Dermis blood vessel endothelial cell (primary cell): ENCODE measurements at regions not wholly inside any gene's neighbourhood (a gene's known extent, or its start where the extent isn't known, plus 50 kb on each side); places are given as distances from the start of the nearest gene placed in this dataset.
"Not testable (repeated sequence)": the region's sequence is repeated elsewhere in the genome, so short reads cannot be mapped to it uniquely, and the experiment has no call there.

Source experiments
- DNase-seq: peaks from one replicate; pipeline ENCODE4 v3.0.0; 2010

DNA sequence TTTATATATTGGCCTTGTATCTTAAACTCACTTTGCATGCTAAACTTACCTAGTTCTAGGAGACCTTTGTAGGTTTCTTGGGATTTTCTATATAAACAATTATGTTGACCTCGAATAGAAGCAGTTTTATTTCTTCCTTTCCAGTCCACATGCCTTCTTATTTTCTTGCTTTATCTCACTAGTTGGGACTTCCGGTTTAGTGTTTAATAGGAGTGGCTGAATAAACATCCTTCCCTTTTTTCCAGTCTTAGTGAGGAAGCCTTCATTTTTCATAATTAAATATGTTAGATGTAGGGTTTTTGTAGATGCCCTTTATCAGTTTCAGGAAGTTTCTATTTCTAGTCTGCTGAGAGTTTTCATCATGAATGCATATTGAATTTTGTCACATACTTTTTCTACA, 347.3 kb upstream of the HNRNPA3 start:
- DNase-seq: no peak

DNA sequence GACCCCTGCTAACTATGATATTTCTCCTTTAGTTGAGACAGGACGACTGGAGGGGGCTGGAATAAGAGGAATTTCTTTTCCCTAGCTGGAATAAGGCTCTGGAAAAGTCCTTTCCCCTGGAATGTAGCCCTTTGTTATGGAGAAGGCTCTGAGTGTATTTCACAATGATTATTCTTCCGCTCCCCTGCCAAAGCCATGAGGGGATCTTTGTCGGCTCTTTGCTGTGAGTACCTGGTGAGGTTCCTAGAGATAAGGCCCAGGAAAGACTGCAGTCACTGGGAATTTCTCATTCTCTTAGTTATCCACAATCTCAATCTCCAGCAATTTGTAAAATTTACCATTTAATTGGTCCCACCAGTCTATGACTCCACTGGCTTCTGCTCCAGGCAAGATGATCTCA, 340.2 kb upstream of the HNRNPA3 start:
- DNase-seq: no peak

DNA sequence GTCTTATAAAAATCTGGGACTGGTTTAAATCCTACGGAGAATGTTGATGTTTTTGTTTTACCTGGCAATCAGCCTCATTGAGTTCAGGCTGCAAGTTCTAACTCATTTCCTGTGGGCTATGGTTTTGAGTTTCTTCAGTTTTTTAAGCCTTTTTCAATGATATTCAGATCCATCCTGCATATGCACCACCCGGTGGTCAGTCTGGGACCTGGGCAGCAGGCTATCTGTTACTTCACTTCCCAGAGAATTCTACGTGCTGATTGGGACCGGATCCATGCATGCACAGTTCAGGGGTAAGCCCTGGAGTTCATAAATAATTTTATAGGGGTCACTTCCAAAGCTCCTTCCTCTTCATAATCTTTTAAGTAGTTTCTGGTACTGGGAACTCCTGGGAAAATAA, 339.2 kb upstream of the HNRNPA3 start:
- peak; percentile 5 for DNase-seq

DNA sequence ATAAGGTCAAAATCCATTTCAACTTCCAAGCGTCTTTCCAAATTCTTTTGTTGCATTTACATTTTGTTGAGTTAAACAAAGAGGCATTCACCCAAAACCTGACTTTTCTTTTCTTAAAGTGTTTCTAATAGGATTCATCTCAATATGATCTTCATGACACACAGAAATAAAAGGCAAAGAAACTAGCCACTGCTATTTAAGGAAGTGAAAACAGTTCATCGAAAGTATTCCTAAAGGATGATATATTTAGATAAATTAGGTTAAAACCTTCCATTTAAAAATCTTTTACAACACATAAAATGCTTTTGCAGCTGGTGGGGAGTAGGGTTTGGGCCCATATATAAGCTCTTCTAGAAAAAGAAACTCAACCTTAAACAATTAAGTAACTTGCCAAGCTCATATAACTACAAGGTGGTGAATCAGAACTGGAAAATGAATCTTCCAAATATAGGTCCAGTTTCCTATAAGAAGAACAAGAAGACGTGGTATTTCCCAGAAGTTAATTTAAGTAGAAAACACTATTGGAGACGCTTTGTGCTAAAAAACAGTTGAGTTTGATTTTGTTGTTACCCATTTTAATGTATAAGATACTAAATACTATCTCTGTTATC, 336.0 kb upstream of the HNRNPA3 start:
- no peak for DNase-seq

DNA sequence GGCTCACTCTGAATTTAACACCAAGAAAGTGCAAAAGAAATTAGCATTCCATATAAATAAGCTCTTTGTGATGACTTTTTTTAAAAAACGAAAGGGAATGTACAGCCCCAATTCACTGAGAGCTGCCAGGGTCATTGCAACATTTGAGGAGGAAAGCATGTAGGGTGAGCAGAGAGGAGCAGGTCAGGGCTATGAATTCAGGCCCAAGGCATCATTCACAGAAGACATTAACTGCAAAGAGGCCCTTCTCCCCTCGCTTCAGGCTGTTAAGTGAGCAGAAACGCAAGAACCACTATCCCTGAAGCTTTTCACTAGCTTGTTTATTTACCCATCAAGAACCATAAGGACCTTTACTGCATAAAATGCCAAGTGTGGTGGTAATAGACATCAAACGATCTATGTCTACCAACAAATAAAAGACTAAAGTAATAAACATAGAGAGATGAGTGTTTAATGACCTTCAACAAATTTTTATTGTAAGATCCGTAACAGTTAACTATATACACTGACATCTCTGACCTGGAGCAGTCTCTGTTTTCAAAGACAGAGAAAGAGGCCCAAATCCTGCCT, 333.1 kb upstream of the HNRNPA3 start:
- DNase-seq: no peak

DNA sequence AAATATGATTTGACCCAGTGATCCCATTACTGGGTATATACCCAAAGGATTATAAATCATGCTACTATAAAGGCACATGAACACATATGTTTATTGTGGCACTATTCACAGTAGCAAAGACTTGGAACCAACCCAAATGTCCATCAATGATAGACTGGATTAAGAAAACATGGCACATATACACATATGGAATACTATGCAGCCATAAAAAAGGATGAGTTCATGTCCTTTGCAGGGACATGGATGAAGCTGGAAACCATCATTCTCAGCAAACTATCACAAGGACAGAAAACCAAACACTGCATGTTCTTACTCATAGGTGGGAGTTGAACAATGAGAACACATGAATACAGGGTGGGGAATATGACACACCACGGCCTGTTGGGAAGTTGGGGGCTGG, 330.5 kb upstream of the HNRNPA3 start:
- not testable (repeated sequence) for DNase-seq

DNA sequence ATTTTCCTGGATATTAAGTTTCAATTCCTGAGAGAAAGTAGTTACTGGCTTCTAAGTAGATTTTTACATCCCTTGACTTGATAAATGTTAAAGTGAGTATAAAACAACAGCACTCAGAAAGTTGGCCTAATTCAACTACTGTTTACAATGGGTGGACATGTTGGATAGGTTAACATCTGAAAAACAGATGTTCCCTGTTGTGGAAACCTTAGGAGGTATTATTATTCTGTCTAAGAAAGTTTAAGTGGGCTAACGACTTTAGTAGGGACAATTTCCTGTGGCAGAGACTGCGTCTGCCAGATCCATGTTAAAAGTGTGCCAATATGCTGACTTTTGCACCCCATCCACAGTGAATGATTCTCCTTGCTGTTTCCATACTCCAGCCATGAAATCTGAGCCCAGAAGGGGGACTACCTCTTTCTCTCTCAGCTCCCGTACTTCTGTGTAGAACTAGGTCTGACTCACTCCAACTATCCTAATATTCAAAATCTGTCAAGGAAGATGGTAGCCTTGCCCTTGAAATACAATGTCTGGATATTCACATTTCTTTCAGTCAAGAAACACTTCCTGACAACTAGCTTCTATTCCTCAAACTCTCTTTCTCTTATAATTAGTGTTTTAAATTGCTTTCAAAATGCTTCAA, 327.5 kb upstream of the HNRNPA3 start:
- no peak for DNase-seq

DNA sequence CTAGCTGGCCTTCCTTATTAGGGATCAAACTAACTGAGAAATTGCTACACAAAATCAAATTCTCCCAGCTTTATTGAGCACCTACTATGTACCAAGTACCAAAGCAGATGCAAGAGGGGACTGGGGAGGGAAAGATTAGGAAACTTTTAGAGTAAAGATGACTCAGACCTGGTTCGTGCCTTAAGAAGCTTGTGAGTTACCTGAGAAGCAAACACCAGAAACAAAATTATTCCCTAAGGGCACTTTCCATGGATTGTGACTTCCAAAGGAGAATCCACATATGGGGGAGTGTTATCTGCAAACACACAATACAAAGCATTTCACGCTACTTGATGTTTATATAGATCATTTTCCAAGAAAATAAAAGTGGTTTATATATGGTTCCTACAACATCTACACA, 326.9 kb upstream of the HNRNPA3 start:
- DNase-seq: no peak

DNA sequence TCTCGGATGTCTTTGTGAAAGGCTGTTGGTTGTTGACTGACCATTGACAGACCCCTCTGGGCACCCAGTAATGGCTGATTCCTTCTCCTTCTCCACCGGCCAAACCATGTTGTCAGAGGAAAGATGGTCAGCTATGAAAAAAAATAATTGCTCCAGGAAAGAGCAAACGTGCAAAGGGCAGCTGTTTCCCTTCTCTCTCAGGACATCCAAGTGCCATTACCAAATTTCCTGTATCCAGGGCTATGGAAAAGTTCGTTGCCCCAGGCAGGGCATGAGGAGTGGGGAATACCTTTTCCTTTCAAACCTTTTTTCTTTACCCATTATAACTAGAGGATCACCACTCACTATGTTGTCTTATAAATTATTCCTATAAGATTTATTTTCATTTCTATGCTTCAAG, 321.5 kb upstream of the HNRNPA3 start:
- DNase-seq: peak; percentile 4

DNA sequence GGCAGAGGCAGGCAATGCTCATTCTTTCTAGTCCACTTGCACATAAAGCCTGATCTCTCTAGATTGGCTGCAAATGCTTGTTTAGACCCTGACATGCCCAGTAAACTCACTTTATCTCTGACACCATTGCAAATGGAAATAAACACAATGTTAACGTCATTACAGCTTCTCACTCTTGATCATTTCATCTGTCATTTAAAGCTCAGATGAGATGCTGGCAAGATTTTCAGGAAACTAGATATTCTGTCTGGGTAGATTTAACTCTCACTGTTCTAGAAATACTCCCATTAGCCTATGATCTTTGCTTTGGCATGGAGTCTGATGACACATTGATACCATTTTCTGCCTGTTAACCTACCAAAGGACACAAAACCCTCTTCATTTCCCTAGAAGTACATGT, 320.7 kb upstream of the HNRNPA3 start:
- no peak for DNase-seq

DNA sequence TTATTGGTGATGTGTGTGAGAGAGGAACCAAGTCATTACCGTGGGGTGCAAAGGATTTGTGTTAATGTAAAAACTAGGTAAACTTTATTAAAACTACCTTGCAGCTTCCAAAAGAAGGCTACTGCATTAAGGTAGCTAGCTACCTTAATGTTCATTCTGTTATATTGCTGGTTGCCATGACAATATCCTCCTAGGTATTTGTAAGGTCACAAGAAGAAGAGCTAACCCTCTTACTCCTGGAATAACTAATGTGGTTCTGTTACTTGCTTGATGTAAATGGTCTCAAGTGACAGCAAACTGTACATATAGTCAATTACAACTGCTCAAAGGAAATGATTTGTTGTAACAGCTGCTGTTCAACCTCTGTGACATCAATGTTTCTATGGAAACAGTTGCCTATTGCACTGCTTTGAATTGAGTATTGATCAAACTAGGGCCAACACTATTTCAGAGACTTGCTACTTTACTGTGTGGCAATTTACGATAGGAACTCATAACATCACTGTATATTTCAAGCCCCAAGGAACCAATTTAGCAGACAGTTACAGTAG, 319.8 kb upstream of the HNRNPA3 start:
- DNase-seq: no peak

DNA sequence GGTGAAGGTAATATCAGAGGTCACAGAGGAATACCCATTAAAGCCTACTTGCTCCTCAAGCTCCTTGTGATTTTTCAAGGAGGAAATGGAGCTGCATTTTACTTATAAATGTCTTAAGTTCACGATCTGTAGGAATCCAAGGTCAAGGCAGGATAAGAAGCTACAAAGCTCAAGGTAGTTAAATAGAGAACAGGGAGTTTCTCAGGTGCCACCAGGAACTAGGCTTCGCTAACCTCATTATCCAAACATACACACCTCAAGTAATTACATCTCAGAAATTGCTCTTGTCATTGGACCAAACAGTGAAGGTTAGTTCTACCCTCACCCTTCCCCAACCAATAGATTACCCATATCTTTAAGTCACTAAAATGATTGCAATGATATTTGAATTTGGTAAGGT, 317.4 kb upstream of the HNRNPA3 start:
- DNase-seq: no peak

DNA sequence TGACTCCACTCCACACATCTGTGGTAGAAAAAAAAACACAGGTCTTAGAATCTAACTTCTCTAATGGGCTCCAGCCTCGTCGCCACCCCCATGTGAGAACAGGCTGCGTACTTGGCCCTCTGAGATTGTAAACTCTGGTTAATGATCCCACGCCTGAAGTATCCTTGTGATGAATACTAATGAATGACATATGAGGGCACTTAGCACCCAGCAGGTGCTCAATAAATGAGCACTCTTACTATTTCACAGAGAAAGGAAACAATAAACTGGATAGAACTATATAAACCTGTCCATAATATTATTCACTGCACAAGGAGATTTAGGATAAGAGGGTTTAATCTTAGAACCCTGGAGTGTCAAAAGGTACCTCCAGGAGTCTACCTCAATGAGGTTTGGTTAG, 310.1 kb upstream of the HNRNPA3 start:
- no peak for DNase-seq

DNA sequence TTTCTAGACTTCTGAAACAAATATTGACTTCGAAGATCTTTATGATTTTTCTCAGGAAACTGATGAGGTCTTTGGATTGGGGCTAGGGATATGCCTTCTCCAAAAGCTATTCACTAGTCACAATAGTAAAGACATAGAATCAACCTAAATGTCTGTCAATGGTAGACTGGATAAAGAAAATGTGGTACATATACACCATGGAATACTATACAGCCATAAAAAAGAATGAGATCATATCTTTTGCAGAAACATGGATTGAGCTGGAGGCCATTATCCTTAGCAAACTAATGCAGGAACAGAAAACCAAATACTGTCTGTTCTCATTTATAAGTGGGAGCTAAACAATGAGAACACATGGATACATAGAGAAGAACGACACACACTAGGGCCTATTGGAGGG, 308.5 kb upstream of the HNRNPA3 start:
- DNase-seq: not testable (repeated sequence)

DNA sequence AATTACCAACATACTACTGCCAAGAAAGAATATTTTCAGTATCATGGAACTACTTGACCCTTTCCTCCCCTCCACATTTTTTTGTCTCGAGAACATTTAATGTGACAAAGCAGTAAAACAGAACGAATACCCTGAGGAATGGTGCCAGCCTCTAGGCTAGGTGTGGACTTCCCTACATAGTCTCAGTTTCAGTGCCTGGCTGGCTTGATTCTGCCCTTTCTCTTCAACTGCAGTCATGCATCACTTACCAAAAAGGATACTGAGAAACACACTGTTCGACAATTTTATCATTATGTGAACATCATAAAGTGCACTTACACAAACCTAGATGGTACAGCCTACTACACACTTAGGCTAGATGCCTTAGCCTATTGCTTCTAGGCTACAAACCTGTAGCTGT, 305.3 kb upstream of the HNRNPA3 start:
- DNase-seq: no peak

DNA sequence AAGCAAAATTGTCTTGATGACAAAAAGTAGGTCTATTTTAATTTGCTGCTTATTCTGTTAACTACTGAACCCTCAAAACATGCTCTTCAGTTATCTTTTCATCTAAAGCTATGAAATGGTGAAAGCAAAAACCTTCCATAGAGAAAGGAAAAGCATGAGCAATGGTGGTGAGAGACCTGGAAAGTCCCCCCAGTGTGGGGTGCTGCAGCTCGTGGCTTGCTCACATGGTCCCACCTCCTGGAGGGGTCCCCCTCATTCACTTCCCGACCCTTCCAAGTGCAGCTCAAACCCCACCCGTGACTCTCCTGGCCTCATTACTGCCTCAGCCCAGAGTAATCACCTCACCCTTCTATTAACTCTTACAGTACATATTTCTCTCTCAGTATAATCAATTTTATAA, 301.8 kb upstream of the HNRNPA3 start:
- DNase-seq: no peak

DNA sequence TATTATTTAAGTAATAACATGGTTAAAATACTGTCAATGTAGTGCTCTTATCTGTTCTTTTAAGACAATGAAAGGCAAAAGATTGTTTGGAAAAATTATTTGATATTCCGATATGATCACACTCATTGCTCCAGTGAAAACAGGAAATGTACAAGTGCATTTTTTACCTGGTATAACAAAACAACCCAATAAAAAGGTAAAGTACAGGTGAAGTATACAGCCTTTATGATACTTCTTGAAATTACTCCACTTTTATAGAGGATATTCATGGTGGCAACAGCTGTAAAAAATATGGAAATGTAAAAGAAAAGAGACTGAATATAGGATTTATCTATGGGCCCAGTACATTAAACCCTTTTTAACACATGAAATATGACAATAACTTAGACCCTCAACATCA, 298.6 kb upstream of the HNRNPA3 start:
- no peak for DNase-seq

DNA sequence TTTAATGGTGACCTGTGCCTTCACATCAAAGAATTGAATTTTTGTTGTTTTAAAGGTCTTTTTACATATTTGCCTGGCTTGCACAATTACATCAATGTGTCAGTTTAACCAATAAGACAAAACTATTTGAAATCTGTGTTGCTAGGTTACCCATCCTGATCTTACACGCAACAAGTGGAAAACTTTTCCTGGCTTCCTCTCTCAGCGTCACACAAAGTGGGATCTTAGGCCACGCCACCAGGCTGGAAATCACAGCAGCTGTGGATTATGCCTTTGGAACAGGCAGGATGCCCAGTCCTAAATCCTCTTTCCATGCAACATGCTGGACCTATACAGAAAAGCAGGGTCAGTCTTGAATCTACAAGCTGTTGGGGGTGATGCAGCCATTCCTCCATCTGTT, 298.2 kb upstream of the HNRNPA3 start:
- DNase-seq: no peak

DNA sequence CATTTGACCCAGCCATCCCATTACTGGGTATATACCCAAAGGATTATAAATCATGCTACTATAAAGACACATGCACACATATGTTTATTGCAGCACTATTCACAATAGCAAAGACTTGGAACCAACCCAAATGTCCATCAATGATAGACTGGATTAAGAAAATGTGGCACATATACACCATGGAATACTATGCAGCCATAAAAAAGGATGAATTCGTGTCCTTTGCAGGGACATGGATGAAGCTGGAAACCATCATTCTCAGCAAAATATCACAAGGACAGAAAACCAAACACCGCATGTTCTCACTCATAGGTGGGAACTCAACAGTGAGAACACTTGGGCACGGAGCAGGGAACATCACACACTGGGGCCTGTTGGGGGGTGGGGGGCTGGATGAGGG, 290.0 kb upstream of the HNRNPA3 start:
- not testable (repeated sequence) for DNase-seq

DNA sequence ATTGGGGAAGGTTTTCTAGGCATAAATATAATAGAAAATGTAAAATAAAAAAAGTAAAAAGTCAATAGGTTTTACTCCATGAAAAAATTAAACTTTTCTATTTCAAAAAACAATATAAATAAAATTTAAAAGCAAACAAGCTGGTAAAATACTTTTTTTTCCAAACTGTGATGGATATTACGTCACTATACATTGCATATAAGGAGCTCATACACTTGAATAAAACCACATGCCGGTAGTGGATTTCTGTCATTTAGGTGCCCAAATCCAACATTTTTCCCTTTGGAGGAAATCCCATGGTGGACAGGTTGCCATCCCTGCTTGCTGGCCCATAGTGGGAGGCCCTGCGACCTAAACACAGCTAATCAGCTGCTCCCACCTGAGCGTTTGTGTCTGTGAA, 289.4 kb upstream of the HNRNPA3 start:
- DNase-seq: no peak

DNA sequence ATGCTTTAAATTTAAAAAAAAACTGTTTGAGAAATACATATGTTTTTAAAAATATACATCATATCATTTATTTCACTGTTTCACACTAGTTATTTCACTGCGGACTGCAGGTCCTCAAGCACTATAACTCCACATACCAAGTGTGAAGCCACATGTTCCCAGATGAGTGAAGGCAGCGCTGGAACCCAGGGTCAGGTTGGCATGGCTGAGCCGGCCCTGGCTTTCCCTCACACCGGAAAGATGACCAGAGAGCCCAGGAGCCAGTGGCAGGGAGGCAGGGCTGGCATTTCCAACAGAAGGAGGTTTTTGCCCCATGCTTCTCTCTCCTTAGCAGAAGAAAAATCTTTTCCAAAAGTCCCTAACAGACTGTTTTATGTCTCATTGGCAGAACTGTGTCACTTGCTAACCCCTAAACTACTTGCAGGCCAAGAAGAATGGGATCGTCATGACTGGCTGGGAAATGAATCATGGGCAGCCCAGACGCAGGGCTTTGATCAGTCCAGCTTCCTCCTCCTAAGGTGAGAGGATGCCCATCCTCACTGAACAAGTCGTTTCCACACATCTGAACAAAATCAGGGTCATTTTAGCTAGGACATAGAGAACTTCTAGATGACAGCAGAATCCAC, 287.6 kb upstream of the HNRNPA3 start:
- DNase-seq: peak; percentile 5

DNA sequence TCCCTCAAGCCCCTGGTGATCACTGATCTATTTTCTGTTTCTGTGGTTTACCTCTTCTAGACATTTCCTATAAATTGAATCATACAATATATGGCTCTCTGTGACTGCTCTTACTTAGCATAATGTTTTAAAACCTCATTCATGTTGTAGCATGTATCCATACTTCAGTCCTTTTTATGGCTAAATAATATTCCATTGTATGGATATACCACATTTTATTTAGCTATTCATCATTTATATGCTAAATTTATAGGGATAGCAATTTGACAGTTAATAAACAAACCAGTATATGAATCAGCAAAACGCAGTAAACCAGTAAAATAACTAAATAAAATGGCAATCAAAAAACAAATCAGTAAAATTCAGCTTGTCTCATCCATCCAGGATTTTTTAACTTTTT, 286.1 kb upstream of the HNRNPA3 start:
- no peak for DNase-seq

DNA sequence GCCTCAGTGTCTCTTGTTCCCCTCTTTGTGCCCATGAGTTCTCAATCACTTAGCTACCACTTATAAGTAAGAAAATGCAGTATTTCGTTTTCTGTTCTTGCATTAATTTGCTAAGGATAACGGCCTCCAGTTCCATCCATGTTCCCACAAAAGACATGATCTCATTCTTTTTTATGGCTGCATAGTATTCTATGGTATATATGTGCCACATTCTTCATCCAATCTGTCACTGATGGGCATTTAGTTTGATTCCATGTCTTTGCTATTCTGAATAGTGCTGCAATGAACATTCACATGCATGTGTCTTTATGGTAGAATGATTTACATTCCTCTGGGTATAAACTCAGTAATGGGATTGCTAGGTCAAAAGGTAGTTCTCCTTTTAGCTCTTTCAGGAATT, 283.2 kb upstream of the HNRNPA3 start:
- DNase-seq: not testable (repeated sequence)
